Kidney glomerular epithelial cell (primary cell): ENCODE measurements at regions not wholly inside any gene's neighbourhood (a gene's known extent, or its start where the extent isn't known, plus 50 kb on each side); places are given as distances from the start of the nearest gene placed in this dataset.

Source experiments
- DNase-seq: peaks from one replicate; lab custom pipeline; 2025; lab: John Stamatoyannopoulos, UW

DNA sequence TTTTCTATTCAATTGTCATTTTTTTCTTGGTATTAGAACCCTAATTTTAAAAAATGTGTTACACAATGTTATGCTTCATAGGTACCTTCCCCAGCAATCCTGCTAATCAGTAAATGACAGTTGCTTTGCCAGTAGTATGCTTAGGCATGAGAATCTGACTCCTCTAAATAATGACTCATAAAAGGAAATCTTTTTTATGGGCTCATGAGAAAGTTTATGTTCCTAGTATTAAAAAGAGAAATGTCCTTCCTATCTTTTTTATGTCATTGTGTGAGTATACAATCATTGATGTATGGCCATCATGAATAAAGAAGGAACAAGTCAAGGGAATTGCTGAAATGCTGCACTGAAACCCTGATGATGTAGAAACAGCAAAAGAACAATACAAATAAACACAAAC is 1237.7 kb upstream of the PCDH20 start:
- DNase-seq = no peak

DNA sequence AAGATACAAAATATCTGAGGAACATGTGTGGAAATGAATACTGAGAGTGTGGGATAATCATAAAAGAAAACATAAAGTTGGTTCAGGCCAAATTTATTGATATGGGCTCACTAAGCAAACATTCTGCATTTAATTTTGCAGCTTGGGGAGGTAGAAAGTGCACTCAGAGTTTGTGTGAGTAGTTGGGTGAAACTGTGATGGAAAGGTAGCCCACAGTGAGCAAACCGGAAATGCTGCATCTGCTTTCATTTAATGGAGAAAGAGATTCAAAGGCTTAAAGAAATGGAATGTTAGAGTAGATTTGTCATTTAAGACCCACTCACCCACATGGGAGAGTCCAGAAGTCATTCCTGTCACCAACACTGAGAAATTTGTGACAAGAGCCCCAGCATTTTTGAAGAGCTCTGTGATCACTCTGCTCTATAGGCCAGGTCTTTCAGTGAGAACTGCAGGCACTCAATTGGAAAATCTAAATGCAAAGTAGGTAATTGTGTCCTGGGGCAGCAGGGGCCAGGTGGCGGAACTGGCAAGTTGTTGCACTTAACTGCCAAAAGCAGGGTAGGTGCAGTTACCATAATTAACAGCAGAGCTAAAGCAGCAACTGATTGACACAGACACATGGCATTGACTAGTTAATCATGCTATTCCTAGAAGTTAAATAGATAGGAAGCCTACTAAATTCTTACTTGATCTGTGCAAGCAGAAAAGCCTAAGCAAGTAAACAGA is 1228.3 kb upstream of the PCDH20 start:
- no peak for DNase-seq

DNA sequence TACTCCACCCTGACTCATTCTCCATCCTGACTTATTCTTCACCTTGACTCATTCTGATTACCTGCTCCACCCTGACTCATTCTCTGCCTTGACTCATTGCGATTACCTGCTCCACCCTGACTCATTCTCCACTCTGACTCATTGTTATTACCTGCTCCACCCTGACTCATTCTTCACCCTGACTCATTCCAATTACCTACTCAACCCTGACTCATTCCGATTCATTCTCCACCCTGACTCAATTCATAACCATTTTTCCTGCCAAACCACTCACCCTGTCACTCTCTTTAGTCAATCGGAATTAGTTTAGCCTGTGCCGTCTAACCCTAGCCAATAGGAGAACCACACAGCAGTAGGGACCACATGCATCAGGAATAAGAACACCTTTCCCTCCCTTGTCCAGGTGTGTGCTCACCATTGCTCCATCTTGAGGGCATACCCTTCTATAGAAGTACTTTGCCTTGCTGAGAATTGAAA is 1227.4 kb upstream of the PCDH20 start:
- DNase-seq = no peak

DNA sequence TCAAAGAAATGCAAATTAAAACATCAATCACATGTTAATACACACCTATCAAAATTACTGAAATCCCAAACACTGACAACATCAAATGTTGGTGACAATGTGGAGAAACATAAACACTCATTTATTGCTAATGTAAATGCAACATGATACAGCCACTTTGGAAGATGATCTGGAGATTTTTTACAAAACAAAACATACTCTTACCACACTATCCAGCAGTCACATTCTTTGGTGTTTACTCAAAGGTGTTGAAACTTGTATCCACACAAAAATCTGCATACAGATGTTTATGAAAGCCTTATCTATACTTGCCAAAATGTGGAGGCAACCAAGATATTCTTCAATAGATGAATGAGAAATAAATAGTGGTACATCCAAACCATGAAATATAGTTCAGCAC is 1219.5 kb upstream of the PCDH20 start:
- no peak for DNase-seq

DNA sequence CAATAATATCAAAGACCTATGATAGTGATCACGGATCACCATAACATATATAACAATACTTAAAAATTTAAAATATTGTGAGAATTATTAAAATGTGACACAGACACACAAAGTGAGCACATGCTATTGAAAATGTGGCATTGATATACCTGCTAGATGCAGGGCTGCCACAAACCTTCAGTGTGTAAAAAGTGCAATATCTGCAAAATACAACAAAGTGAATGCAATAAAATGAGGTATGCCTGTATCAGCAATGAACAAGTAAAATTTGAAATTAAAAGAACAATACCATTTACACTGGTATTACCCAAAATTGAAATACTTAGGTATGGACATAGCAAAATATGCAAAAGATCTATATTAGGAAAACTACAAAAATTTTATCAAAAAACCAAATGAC is 1217.8 kb upstream of the PCDH20 start:
- DNase-seq = no peak

DNA sequence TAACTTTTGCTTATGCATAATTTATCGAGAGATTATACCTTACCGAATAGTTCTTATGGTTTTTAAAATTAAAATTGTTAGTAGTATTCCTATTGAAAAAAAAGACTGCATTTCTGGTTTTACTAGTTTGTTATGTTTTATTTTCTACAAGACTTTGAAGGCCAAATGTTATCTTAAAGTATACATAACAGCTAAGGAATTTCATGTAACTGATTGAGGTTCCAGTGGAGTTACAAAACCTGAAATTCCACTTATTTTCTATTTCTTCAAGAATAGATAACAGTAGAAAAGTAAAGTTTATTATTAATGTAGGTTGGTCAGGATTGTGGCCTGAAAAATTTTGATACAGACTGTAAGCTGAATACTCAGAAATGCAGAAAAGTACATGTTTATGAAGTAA is 1216.0 kb upstream of the PCDH20 start:
- no peak for DNase-seq

DNA sequence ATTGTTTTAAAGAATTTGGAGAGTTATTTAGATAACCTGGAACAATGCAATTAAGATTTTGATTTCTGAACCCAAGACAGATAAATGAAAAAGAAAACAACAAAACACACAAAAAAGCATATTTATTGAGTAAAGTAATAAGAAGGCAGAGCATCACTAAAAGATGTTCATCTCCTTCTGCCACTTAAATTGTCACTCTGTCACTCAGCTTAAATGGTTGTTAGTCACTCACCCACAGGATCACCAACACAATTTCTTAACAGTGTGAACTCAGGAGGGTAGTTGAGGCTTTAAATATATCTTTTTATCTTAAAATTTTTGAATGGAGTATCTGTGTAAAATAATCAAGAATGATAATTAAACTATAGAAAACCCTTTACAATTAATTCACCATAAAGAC is 1215.5 kb upstream of the PCDH20 start:
- DNase-seq = no peak

DNA sequence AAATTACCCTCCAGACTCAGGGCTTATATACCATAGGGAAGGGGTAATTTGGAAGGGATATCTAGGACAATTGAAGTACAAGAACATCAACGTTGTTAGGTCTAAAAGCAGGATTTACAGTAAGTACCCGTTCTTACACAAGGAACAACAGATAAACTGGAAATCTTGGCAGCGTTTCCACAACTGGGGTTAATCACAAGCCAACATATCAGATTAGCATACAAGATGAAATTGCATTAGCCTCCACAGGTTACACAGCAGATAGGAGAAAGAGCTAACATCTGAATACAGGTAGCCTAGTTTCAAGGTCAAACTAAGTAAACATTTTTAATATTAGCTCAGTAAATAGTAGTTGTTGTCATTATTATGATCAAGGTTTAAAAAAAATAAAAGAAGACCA is 1214.0 kb upstream of the PCDH20 start:
- DNase-seq = no peak

DNA sequence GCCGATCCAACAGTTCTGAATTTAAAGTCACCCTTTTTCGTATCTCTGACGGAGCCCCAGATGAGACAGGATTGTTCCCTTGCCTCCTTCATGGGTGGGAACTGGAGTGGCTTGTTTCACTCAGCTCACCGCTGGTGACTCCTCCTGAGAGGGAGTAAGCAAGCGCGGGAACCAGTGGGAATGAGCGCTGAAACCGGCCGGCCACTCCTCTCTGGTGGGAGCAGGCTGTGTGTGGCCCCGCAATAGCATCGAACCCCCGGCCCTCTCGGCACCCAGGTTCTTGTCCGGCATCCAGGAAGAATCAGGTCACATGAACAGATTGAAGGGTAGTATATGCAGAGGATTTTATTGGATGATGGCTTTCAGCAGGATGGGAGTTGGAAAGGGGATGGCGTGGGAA is 1211.6 kb upstream of the PCDH20 start:
- DNase-seq = no peak

DNA sequence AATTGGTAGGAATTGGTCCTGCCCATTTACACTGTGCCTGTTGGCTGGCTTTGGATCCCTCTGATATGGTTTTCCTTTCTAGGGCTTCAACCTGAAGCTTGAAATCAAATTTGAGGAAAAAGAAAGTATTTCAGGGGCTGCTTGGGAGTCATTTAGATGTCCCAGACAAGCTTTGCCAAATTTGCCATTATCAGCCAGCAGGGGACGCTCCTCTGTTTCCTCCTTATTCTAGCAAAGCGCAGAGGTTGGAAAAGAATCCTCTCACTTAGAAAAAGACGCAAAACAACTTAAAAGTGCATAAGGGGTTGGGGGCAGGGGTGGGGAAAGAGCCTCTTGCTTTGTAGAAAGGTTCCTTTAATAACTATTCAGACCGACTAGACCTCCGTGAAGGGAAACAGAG is 1211.1 kb upstream of the PCDH20 start:
- no peak for DNase-seq

DNA sequence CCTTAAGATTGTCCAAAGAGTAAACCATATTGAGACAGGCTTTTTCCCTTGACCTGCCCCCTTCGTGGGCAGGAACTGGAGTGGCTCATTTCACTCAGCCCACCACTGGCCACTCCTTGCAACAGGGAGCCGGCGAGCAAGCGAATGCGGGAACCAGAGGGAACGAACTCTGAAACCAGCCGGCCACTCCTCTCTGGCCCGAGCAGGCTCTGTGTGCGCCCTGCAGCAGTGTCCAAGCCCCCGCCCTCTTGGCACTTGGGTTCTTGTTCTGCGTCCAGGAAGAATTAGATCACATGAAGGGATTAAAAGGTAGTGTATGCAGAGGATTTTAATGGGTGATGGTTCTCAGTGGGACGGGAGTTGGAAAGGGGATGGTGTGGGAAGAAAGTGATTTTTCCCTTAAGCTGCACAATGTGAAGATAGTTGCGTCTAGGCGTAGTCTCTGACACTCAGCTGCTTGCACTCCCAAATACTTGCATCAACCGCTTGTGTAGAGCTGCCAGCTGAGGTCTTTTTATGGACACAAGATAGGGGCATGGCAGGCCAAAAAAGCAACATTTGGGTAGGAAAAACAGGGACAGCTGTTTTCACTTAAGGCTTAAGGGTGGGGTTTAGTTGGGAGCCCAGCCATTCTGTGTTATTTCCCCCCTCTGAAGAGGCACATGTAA is 1209.7 kb upstream of the PCDH20 start:
- no peak for DNase-seq

DNA sequence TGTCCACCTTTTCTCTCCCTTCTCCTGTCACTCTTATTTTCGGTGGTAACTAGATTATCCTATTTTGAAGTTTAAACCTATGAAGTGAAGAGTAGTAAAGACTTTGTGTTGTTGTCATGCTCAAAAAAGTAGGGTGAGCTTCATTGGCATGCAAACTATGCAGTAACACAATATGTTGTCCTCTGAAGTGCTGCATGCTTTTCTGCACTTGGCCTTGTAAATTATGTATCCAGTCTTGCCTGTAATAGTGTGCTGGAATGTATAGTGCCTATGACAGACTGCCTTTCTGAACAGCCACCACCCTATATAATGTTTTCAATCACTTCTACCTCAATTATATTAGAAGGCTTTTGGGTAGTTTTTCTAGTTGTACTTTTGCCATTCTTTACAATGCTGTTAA is 1198.2 kb upstream of the PCDH20 start:
- no peak for DNase-seq

DNA sequence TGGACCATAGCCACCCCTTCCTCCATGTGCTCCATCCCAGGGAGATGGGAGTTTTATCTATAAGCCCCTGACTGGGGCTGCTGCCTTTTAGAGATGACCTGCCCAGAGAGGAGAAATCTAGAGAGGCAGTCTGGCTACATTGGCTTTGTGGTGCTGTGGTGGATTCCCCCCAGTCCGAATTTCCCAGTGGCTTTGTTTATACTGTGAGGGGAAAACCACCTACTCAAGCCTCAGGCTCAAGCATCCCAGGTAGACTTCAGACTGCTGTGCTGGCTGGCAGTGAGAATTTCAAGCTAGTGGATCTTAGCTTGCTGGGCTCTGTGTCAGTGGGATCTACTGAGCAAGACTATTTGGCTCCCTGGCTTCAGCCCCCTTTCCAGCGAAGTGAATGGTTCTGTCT is 1195.7 kb upstream of the PCDH20 start:
- no peak for DNase-seq

DNA sequence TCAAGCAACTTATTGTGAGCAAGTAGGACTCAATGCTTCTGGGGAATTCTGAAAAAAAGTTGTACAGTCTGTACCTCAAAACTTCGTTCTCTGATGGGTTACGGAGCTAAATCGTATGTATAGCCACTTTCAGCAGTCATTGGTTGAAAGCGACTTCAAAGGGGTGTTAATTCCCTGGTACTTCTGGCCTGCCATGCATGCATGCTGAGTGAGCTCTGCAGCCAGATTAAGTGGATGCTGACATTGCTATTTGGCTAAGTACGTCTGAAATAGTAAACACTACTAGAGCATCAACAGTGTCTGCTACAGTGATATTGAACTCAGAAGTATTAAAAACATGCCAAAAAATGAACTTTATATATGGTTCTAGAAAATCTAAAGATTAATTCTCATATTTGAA is 1183.1 kb upstream of the PCDH20 start:
- no peak for DNase-seq

DNA sequence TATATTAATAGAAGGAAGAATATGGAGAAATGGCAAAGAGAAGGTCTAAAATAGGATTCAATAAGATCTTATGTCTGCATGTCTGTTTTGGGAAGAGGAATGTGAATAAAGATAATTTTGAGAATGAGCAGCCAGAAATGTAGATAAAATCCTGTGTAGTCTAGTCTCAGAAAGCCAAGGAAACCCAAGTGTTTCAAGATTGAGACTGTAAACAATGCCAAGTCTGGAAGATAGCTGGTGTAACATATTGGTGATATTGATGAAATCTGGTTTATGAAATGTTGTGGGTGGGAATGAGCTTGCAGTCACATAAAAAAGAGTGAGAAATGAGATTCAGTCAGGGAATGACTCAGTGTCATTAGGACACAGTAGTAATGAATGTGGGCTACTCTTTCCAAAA is 1180.3 kb upstream of the PCDH20 start:
- DNase-seq = no peak

DNA sequence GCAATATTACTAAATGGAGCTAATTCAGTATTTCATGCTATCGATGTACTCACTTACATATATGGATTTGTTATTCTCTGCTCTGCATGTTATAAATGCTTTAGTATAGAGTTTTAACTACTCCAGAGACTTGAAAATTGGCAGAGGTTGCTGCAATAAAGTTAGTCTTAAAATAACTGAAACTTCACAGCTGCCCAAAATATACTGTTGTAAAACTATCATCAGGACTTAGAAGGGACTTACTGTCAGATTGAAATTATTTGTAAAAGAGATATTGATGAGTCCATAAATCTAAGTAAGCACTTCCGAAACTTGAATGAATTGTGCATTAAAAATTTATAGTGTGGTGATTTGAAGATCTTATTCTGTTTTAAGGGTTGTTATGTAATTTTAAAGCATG is 1178.2 kb upstream of the PCDH20 start:
- DNase-seq = no peak

DNA sequence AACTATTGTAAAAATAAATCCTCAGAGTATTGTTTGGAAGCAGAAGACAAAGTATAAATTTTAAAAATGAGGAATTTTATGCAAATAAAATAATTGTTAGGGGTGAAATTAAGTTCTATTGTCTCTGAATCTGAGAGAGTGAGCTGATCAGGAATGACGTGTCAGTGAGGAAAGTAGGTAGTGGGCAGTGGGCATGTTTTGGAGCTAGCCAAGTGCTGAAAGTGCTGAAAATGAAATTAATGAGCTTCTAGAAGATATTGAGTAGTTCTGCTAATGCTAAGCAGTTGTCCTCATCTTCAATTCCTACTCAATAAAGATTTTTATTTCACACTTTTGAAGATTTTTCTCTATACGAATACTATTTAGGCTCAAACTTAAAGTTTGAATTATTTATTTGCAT is 1167.8 kb upstream of the PCDH20 start:
- DNase-seq = no peak

DNA sequence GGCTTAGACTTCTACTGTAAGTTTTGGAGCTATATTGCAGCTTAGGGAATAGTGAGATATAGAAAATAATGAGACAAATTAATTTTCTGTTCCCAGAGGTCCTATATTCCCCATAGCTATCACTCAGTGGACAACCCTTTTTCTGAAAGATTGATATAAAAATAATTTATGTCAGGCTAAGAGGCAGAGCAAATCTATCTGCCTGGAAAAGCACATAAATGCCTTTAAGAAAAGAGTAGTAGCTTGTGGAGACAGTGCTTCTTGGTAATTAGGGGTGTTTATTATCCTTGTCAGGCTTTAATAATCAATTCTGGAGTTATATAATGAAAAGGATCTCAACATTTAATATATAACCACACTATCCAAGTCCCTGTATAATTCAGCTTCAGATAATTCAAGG is 1162.8 kb upstream of the PCDH20 start:
- DNase-seq = no peak

DNA sequence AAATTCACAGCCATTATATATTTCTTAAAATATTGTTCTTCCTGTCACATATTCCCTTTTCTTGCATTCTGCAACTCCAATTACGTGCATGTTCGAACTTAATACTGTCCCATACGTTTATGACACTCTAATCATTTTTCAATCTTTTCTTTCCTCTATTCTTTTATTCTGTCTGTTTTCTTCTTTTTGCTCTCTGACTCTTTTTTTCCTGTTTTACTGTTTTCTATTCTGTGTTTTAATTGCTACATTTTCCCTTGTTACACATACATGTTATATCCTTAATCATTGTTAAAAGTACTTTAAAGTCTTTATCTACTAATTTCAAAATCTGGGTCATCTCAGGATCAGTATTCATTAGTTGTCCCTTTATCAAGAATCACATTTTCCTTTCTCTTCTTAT is 1149.1 kb upstream of the PCDH20 start:
- no peak for DNase-seq

DNA sequence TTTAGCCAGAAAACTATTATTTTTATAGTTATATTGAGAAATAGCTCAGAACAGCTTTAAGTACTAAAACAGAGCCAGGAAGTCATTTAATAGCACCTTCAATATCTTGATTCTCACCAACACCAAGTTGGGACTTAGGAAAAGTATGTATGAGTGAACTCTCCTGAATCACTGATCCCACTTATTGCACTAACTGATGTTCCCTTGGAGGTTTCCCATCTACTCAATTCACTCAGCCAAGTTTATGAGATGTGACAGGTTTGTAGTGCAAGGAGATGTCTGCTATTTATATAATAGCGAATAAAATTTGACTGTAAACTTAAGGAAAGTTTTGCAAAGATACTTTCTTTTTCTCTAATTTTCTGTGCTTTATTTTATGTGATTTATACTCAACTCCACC is 1147.6 kb upstream of the PCDH20 start:
- no peak for DNase-seq

DNA sequence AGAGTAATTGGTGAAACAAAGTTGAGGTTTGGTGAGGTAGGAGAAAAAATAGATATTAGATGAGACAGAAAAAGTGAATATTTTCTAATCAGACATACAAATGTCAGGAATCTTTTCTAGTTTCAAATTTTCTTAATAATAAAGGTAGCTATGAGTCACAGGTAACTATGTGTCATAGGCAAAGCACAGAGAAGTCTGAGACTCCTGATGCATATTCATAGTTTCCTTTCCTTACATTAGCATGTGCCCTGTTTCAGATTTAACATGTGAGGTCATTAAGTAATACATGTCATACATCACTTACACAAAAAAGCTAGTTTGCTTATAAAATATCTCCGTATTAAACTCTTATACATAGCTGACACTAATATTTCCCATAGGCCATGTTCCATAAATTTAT is 1141.3 kb upstream of the PCDH20 start:
- no peak for DNase-seq

DNA sequence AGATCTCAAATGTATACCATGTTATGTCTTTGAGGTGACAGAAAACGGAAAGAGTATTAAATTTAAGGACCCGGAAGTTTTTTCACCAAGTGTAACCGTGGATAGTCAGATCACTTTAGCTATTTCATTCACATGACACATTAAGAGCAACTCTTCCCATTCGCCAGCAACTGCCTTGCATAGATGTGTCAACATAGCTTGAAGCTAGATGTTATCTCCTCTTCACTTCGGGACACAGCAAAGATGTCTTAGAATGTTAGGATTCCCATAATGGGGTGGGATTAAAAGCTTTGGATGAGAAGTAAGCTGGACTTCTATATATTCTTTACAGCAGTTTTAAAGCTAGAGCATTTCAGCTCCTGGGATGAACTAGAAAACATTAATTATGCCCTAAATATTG is 1135.9 kb upstream of the PCDH20 start:
- no peak for DNase-seq

DNA sequence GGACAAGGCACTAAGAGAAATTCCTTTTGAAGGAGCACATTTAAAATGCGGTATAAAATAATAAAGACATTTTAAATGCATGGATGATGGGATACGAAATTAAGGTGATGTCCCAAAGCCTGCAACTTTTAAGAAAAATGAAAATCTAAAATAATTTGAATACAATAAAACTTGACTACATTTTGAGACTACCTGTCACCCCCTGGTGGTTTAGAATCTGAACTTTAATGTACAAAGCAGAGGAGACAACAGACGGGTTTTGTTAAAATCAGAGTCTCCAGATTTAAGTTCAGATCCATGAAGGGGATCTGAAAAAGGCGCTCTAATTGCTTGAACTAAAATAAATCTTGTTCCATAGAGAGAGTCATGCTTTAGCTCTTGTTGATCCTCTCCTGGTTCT is 1129.3 kb upstream of the PCDH20 start:
- no peak for DNase-seq

DNA sequence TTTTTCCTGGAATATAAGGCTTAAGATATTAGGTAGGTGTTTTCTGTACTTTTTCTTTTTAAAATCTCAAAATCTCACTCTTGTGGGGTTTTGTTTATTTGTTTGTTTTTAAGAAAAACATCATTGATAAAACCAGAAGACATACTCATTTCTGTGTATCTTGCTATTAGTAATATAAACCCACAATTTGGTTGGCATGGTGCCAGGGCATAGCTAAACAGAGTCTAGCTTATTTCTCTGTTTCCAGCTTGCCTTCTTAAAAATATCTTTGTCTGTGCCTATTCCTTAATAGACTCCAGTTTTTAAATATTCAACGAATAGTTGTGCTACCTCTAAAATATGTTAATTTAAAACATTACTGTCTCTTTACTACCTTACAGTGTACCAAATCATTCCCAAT is 1121.9 kb upstream of the PCDH20 start:
- no peak for DNase-seq
